ENCODE measurements at regions not wholly inside any gene's neighbourhood (a gene's known extent, or its start where the extent isn't known, plus 50 kb on each side); places are given as distances from the start of the nearest gene placed in this dataset.

GRCh38 chr4:178185517-178185916, 743.3 kb upstream of the AGA start:
- no peaks in the 10 kb centered on the region for H3K27me3 ChIP-seq
- no peaks in the 10 kb centered on the region for H3K36me3 ChIP-seq
- no peak for TF ChIP-seq CTCF (IDR thresholded peaks at IDR 0.05)
- TF ChIP-seq POLR2A (IDR thresholded peaks at IDR 0.05): no peak
- peaks cover 0 to 4% (median 0%) of the 10 kb centered on the region in 12 donors for H3K9me3 ChIP-seq
- ATAC-seq: peak; percentile 96 to 98 (median 96)
- 3 to 12% (median 7%) methylated on average over 3 of the region's 3 CpGs for WGBS, 4 donors
- H3K4me3 ChIP-seq: no peak overlapping the region
- H3K4me1 ChIP-seq: peaks cover 0 to 7% (median 0%) of the 10 kb centered on the region in 12 donors
- DNase-seq: peak in 4 of 5 donors; percentile 35 to 62 (median 48)
- H3K27ac ChIP-seq: peak overlapping the region in 8 of 12 donors; percentile 26 to 72 (median 60)
- intact Hi-C loops (cut with DNase I): loop anchor here in 1 of 10 donors (5.0 kb wide), 1 partner anchor 158 kb away; no protein-coding TSS in a partner anchor

- H3K27ac ChIP-seq: no peak overlapping the region
- H3K4me1 ChIP-seq: peaks cover 0 to 3% (median 0%) of the 10 kb centered on the region in 12 donors
- DNase-seq (no peak), ATAC-seq (no peak)
- H3K27me3 ChIP-seq: no peaks in the 10 kb centered on the region
- TF ChIP-seq CTCF (IDR thresholded peaks at IDR 0.05) (no peak), POLR2A (IDR thresholded peaks at IDR 0.05) (no peak)
- no peak overlapping the region for H3K4me3 ChIP-seq
- H3K9me3 ChIP-seq: no peaks in the 10 kb centered on the region
- H3K36me3 ChIP-seq: no peaks in the 10 kb centered on the region
- intact Hi-C loops (cut with DNase I): loop anchor here in 1 of 10 donors (10.0 kb wide), 1 partner anchor 168 kb away; no protein-coding TSS in a partner anchor
Observed at GRCh38 chr4:178192611-178193010, 750.4 kb upstream of the AGA start.

- intact Hi-C loops (cut with DNase I): loop anchor here in 1 of 10 donors (10.0 kb wide), 1 partner anchor 172 kb away; no protein-coding TSS in a partner anchor
- ATAC-seq: no peak
- H3K9me3 ChIP-seq: no peaks in the 10 kb centered on the region
- no peaks in the 10 kb centered on the region for H3K36me3 ChIP-seq
- no peak for DNase-seq
- WGBS, 4 donors: 72 to 76% (median 74%) methylated on average over 6 of the region's 6 CpGs
- no peak overlapping the region for H3K27ac ChIP-seq
- no peak for TF ChIP-seq CTCF (IDR thresholded peaks at IDR 0.05)
- TF ChIP-seq POLR2A (IDR thresholded peaks at IDR 0.05): no peak
- H3K4me3 ChIP-seq: no peak overlapping the region
- no peaks in the 10 kb centered on the region for H3K27me3 ChIP-seq
- peaks cover 0 to 13% (median 0%) of the 10 kb centered on the region in 12 donors for H3K4me1 ChIP-seq
Observed at GRCh38 chr4:178196751-178197374, 754.6 kb upstream of the AGA start.

GRCh38 chr4:178198691-178199090, 756.5 kb upstream of the AGA start:
- TF ChIP-seq CTCF (IDR thresholded peaks at IDR 0.05) (no peak), POLR2A (IDR thresholded peaks at IDR 0.05) (no peak)
- DNase-seq (no peak), ATAC-seq (peak in 2 of 4 donors; percentile 55 to 64)
- intact Hi-C loops (cut with DNase I): loop anchor here in 1 of 10 donors (10.0 kb wide), 1 partner anchor 174 kb away; no protein-coding TSS in a partner anchor
- H3K9me3 ChIP-seq: peaks cover 0 to 3% (median 0%) of the 10 kb centered on the region in 12 donors
- H3K4me1 ChIP-seq: peaks cover 0 to 13% (median 0%) of the 10 kb centered on the region in 12 donors
- no peaks in the 10 kb centered on the region for H3K27me3 ChIP-seq
- H3K27ac ChIP-seq: peak overlapping the region in 1 of 12 donors; percentile 6
- H3K4me3 ChIP-seq: no peak overlapping the region
- no peaks in the 10 kb centered on the region for H3K36me3 ChIP-seq

Data from heart left ventricle (tissue), 16 donors.